Right lobe of liver (tissue), 4 donors: ENCODE measurements at regions not wholly inside any gene's neighbourhood (a gene's known extent, or its start where the extent isn't known, plus 50 kb on each side); places are given as distances from the start of the nearest gene placed in this dataset.

Experiments used
- CTCF ChIP-seq, 4 donors: fragments of 200-600 bp in 3 of 4; fragments of 450-650 bp in 1 of 4; IDR thresholded peaks; one replicate each; pipeline versions ENCODE4 v1.5.1 to v1.8.0; 2016 to 2022; ENCODE audit warnings: antibody characterized with exemption in 4 of 4, mild to moderate bottlenecking in 2 of 4
- POLR2A ChIP-seq: fragments of 450-650 bp; IDR thresholded peaks from one replicate; pipeline ENCODE4 v1.6.1; 2017; ENCODE audit warnings: antibody characterized with exemption, mild to moderate bottlenecking
- donor health status: DM: no; HTN: no; CAD: no.
- donor health status: DM: no; HTN: no; CAD: no.
- donor health status: DM: no; HTN: yes; CAD: no.

DNA sequence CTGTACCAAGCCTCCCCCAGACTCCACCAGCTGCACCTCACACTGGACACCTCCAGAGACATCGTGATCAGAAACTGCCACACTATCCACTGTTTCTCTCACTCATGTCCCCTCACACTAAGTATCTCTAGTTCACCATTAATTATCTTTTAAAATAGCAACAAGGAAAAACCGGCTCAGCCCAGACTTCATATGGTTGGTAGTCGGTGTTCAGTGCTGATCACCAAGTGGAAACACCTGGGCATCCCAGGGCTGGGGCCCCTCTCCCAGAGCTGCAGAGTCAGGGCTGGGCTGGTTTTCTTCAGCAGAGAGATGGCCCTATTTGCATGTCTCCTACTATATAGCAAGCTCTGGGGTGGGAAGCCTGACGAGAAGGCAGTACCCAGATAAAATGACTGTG is 1140.0 kb downstream of the TMEM121 start:
- TF ChIP-seq POLR2A (no peak), CTCF (IDR thresholded peaks at IDR 0.05) (no peak)
